GM23338 (cell line): ENCODE measurements at regions not wholly inside any gene's neighbourhood (a gene's known extent, or its start where the extent isn't known, plus 50 kb on each side); places are given as distances from the start of the nearest gene placed in this dataset.

Experiments
- CREB1 ChIP-seq: fragments of 250-450 bp; sonication (Bioruptor Pico); IDR thresholded peaks from 2 replicates; pipeline ENCODE4 v1.5.0; 2020; ENCODE audit warnings: low read depth, mild to moderate bottlenecking, moderate library complexity
- EZH2phosphoT487 ChIP-seq: fragments of 200-600 bp; sonication (generic); IDR thresholded peaks from one replicate; pipeline ENCODE4 v1.8.1; 2018; ENCODE audit warnings: antibody characterized with exemption; ENCODE audit not compliant: unreplicated experiment
- JUNB ChIP-seq: IDR thresholded peaks from one replicate; pipeline ENCODE4 v1.6.1; 2016; ENCODE audit warnings: antibody characterized with exemption; ENCODE audit not compliant: unreplicated experiment
- NANOG ChIP-seq: IDR thresholded peaks from 2 replicates; pipeline ENCODE4 v1.6.1; 2016; ENCODE audit warnings: antibody characterized with exemption, borderline replicate concordance
- POLR2AphosphoS5 ChIP-seq: IDR thresholded peaks from 2 replicates; pipeline ENCODE4 v1.6.1; 2016; ENCODE audit warnings: antibody characterized with exemption, low read depth
- STAT1 ChIP-seq: IDR thresholded peaks from one replicate; pipeline ENCODE4 v1.6.1; 2016; ENCODE audit warnings: antibody characterized with exemption; ENCODE audit not compliant: unreplicated experiment
- ZNF114 ChIP-seq: fragments of 250-450 bp; sonication (Bioruptor Pico); IDR thresholded peaks from 2 replicates; pipeline ENCODE4 v1.5.0; 2020; ENCODE audit warnings: mild to moderate bottlenecking, moderate library complexity
- TF ChIP-seq, protein P1 (sequence below): fragments of 250-450 bp; sonication (Bioruptor Pico); IDR thresholded peaks from 2 replicates; pipeline ENCODE4 v1.5.0; 2020; ENCODE audit warnings: mild to moderate bottlenecking, moderate library complexity
- TF ChIP-seq, protein P2 (sequence below), 2 experiments: fragments of 200-600 bp in 1 of 2; sonication (generic) in 1 of 2; conservative IDR thresholded peaks; 2 replicates each; pipeline versions ENCODE4 v1.5.1 to v1.6.1; 2016 to 2017; ENCODE audit warnings: antibody characterized with exemption in 2 of 2, low read depth in 2 of 2, mild to moderate bottlenecking in 2 of 2, moderate library complexity in 1 of 2
- TF ChIP-seq, protein P3 (sequence below): IDR thresholded peaks from 2 replicates; pipeline ENCODE4 v1.6.1; 2016; ENCODE audit warnings: antibody characterized with exemption

DNA sequence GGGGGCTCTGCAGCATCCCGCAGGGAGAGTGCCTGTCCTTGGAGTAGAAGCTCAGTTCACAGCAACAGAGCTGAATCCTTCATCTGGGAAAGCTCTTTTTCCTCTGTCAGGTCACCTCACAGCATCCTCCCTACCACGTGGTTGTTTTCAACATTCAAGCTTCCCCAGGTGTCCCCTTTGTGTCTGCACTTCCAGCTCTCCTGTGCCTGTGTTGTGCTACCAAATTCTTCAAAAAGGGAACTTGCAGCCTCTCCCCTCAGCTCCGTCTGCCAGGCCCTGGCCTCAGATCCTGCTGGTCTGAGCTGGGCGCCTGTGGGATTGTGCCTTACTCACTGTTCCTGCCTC lies 108.4 kb downstream of the FOXF2 start (continued):
- TF ChIP-seq, protein P1, sequence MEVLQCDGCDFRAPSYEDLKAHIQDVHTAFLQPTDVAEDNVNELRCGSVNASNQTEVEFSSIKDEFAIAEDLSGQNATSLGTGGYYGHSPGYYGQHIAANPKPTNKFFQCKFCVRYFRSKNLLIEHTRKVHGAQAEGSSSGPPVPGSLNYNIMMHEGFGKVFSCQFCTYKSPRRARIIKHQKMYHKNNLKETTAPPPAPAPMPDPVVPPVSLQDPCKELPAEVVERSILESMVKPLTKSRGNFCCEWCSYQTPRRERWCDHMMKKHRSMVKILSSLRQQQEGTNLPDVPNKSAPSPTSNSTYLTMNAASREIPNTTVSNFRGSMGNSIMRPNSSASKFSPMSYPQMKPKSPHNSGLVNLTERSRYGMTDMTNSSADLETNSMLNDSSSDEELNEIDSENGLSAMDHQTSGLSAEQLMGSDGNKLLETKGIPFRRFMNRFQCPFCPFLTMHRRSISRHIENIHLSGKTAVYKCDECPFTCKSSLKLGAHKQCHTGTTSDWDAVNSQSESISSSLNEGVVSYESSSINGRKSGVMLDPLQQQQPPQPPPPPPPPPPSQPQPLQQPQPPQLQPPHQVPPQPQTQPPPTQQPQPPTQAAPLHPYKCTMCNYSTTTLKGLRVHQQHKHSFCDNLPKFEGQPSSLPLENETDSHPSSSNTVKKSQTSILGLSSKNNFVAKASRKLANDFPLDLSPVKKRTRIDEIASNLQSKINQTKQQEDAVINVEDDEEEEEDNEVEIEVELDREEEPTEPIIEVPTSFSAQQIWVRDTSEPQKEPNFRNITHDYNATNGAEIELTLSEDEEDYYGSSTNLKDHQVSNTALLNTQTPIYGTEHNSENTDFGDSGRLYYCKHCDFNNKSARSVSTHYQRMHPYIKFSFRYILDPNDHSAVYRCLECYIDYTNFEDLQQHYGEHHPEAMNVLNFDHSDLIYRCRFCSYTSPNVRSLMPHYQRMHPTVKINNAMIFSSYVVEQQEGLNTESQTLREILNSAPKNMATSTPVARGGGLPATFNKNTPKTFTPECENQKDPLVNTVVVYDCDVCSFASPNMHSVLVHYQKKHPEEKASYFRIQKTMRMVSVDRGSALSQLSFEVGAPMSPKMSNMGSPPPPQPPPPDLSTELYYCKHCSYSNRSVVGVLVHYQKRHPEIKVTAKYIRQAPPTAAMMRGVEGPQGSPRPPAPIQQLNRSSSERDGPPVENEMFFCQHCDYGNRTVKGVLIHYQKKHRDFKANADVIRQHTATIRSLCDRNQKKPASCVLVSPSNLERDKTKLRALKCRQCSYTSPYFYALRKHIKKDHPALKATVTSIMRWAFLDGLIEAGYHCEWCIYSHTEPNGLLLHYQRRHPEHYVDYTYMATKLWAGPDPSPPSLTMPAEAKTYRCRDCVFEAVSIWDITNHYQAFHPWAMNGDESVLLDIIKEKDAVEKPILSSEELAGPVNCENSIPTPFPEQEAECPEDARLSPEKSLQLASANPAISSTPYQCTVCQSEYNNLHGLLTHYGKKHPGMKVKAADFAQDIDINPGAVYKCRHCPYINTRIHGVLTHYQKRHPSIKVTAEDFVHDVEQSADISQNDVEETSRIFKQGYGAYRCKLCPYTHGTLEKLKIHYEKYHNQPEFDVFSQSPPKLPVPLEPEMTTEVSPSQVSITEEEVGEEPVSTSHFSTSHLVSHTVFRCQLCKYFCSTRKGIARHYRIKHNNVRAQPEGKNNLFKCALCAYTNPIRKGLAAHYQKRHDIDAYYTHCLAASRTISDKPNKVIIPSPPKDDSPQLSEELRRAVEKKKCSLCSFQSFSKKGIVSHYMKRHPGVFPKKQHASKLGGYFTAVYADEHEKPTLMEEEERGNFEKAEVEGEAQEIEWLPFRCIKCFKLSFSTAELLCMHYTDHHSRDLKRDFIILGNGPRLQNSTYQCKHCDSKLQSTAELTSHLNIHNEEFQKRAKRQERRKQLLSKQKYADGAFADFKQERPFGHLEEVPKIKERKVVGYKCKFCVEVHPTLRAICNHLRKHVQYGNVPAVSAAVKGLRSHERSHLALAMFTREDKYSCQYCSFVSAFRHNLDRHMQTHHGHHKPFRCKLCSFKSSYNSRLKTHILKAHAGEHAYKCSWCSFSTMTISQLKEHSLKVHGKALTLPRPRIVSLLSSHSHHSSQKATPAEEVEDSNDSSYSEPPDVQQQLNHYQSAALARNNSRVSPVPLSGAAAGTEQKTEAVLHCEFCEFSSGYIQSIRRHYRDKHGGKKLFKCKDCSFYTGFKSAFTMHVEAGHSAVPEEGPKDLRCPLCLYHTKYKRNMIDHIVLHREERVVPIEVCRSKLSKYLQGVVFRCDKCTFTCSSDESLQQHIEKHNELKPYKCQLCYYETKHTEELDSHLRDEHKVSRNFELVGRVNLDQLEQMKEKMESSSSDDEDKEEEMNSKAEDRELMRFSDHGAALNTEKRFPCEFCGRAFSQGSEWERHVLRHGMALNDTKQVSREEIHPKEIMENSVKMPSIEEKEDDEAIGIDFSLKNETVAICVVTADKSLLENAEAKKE (CRISPR knock-in tag): no peak
- TF ChIP-seq CREB1 (CRISPR knock-in tag) (no peak), EZH2phosphoT487 (no peak), JUNB (no peak), NANOG (no peak), ZNF114 (CRISPR knock-in tag) (no peak), POLR2AphosphoS5 (no peak), STAT1 (no peak)
- TF ChIP-seq, protein P2, sequence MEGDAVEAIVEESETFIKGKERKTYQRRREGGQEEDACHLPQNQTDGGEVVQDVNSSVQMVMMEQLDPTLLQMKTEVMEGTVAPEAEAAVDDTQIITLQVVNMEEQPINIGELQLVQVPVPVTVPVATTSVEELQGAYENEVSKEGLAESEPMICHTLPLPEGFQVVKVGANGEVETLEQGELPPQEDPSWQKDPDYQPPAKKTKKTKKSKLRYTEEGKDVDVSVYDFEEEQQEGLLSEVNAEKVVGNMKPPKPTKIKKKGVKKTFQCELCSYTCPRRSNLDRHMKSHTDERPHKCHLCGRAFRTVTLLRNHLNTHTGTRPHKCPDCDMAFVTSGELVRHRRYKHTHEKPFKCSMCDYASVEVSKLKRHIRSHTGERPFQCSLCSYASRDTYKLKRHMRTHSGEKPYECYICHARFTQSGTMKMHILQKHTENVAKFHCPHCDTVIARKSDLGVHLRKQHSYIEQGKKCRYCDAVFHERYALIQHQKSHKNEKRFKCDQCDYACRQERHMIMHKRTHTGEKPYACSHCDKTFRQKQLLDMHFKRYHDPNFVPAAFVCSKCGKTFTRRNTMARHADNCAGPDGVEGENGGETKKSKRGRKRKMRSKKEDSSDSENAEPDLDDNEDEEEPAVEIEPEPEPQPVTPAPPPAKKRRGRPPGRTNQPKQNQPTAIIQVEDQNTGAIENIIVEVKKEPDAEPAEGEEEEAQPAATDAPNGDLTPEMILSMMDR (conservative IDR thresholded peaks at IDR 0.05; ENCODE audit: low read depth in 2 of 2): no peak
- TF ChIP-seq, protein P3, sequence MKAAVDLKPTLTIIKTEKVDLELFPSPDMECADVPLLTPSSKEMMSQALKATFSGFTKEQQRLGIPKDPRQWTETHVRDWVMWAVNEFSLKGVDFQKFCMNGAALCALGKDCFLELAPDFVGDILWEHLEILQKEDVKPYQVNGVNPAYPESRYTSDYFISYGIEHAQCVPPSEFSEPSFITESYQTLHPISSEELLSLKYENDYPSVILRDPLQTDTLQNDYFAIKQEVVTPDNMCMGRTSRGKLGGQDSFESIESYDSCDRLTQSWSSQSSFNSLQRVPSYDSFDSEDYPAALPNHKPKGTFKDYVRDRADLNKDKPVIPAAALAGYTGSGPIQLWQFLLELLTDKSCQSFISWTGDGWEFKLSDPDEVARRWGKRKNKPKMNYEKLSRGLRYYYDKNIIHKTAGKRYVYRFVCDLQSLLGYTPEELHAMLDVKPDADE: no peak
